Astrocyte of the spinal cord (primary cell): ENCODE measurements at regions not wholly inside any gene's neighbourhood (a gene's known extent, or its start where the extent isn't known, plus 50 kb on each side); places are given as distances from the start of the nearest gene placed in this dataset.

Experiments used
- DNase-seq: peaks from one replicate; pipeline ENCODE4 v3.0.0; 2011; ENCODE audit warnings: low read depth, low spot score
- H3K4me3 ChIP-seq: 2 replicates; pipeline ENCODE4 v1.5.1; 2011; ENCODE audit warnings: low read depth, mild to moderate bottlenecking, low read length, moderate library complexity
- CTCF ChIP-seq: IDR thresholded peaks from 2 replicates; pipeline ENCODE4 v1.5.1; 2012; ENCODE audit warnings: low read depth, mild to moderate bottlenecking, low read length, inconsistent platforms
- in situ Hi-C: cut with HindIII; loops from 2 replicates; pipeline ENCODE4 v1.10.0; 2017; ENCODE audit warnings: low sequenced_read_pairs

GRCh38 chr4:26175006-26175786 is 145.6 kb upstream of the RBPJ start:
- TF ChIP-seq CTCF, result no peak
- no peak overlapping the region for H3K4me3 ChIP-seq
- in situ Hi-C loops, result no loop called here
- no peak for DNase-seq

- DNase-seq, result no peak
- TF ChIP-seq CTCF, result no peak
- in situ Hi-C loops, result no loop called here
- no peak overlapping the region for H3K4me3 ChIP-seq
These were observed 144.8 kb upstream of the RBPJ start for GRCh38 chr4:26175905-26176470.

- DNase-seq, result peak; percentile 80
- in situ Hi-C loops, result no loop called here
- no peak for TF ChIP-seq CTCF
- no peak overlapping the region for H3K4me3 ChIP-seq
These were observed 144.1 kb upstream of the RBPJ start for GRCh38 chr4:26176598-26177149.

GRCh38 chr4:26178854-26179253 is 142.0 kb upstream of the RBPJ start:
- TF ChIP-seq CTCF, result no peak
- in situ Hi-C loops, result no loop called here
- DNase-seq, result peak; percentile 59
- H3K4me3 ChIP-seq, result no peak overlapping the region

- no peak for TF ChIP-seq CTCF
- in situ Hi-C loops, result no loop called here
- DNase-seq, result no peak
- no peak overlapping the region for H3K4me3 ChIP-seq
These were observed 141.5 kb upstream of the RBPJ start for GRCh38 chr4:26179316-26179760.

GRCh38 chr4:26181616-26182015 is 139.2 kb upstream of the RBPJ start:
- in situ Hi-C loops, result no loop called here
- peak; percentile 44 for DNase-seq

More at GRCh38 chr4:26181616-26182015, 139.2 kb upstream of the RBPJ start:
- H3K4me3 ChIP-seq, result no peak overlapping the region
- TF ChIP-seq CTCF, result no peak
